HG03103 (cell line): ENCODE measurements at regions not wholly inside any gene's neighbourhood (a gene's known extent, or its start where the extent isn't known, plus 50 kb on each side); places are given as distances from the start of the nearest gene placed in this dataset.
"Not testable (repeated sequence)": the region's sequence is repeated elsewhere in the genome, so short reads cannot be mapped to it uniquely, and the experiment has no call there.

Experiments used
- ATAC-seq: cut with Tn5 transposase; IDR thresholded peaks from one replicate; pipeline ENCODE4 v1.9.1; 2021; ENCODE audit warnings: low read depth; ENCODE audit not compliant: unreplicated experiment

DNA sequence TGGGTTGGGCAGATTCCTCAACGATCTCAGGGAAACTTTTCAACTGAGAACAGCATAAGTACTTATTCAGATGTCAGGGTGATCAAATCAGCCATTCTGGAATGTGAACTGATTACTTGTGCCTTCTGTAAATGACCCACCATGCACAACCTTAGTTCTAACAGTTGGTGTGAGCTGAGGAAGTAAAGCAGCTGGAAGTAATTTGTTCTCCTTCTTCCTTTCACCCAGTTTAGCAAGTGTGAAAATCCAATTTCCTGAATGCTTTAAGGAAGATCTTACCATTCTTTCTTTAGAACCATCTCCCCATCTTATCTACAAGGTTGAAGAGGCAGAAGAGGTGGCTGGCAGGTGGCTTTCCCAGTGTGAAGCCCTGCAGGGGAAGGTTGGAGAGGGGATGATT, 781.6 kb downstream of the ETS1 start:
- no peak for ATAC-seq

DNA sequence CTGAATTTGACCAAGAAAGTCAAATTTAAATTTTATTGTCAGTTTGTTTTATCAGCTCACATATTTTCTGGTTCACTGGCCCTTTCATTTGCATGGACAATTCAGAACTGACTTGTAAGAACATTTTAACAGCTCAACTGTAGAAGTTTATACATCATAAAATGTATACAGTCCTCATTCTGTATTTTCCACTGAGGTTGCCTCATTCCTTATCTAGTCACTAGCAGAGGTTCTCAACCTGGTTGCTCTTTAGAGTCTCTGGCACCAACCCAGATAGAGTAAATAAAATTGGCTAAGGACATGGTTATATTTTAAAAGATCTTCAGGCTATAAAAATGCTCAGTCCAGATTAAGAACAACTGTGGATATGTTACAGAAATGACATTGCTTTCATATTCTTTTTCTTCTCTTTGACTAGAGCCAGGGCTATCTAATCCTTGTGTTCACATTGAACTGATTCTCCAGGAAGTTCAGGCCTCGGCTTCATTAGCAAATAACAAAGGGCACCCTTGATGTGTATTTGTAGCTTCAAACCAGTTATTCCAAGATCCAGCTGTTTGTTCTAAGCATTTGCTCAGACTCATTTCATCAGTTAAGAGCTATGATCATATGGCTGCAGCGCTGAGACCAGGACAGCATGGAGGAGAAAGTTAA, 782.5 kb downstream of the ETS1 start:
- no peak for ATAC-seq

DNA sequence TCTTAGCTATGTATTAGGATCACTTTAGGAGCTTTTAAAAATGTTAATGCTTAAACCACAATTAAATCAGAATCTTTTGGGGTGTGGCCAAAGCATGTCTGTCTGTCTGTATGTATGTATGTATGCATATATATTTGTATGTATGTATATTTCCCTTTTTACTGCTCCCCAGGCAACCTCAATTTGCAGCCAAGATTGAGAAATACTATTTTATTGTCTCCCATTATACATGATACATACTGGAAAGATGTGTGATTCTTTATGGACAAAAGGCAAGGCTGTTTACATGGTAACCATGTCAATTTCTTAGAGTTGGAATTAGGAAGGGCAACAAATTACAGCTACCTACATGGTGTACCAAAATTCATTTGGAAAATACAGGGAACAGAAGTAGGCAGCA, 783.6 kb downstream of the ETS1 start:
- no peak for ATAC-seq

DNA sequence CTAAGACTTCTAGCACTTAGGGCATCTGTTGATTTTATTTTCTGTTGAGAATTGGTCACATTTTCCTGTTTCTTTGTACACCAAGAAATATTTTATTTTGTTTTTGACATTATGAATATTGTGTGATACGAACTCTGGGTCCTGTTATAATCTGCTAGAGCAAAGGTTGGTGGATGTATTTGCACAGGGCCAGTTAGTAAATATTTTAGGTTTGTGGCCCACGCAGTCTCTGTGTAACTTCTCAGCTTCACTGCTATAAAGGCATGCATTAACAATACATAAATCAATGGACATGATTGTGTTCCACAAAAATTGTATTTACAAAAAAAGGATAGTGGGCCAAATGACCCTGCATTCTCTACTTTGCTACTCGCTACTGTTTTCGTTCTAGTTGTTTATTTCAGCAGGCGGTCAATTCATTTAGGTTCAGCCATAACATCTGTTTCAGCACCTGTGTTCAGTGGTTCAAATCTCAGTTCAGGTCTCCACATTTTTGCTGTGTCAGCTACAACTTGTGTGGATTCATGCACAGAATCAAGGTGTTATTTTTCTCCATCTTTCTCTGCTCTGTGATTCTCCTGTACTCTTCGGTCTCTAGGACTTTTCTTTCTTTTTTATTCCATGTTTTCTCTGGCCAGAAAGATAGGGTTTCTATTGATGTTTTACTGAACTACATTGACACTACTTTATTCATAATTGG, 786.2 kb downstream of the ETS1 start:
- no peak for ATAC-seq

DNA sequence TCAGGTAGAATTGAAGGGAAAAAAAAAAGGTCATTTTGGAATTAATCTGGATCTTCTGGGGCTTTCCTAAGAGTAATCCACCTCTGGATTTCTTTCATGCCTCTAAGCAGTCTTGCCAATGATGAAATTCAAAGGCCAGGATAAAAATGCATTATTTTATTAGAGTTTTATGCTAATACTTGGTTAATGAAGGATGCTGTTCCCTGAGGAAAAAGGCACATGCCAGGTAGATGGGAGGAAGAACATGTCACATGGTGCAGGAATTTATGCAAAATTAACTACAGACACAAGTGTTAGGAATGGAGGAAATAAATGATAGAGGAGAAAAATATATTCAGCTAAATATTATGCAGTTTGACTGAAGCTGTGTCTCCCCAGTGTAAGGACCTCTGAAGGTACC, 792.0 kb downstream of the ETS1 start:
- ATAC-seq = no peak

DNA sequence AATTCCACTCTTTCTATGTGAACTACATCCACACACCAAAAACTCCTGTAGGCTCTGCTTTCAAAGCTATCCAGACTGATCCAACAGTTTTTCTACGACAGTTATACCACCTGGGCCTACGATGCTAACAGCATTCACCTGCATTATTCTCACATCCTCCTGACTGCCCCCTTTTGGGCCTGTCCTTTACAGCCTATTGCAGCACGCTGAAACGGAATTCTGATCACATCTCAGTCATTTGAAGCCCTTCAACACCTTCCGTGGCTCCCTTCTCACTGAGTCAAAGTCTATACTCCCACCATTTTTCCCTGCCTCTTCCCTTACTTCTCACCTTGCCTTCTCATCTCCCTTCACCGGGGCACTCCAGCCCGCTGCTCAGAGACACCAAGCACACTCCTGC, 791.3 kb upstream of the KIRREL3 start:
- ATAC-seq = no peak

DNA sequence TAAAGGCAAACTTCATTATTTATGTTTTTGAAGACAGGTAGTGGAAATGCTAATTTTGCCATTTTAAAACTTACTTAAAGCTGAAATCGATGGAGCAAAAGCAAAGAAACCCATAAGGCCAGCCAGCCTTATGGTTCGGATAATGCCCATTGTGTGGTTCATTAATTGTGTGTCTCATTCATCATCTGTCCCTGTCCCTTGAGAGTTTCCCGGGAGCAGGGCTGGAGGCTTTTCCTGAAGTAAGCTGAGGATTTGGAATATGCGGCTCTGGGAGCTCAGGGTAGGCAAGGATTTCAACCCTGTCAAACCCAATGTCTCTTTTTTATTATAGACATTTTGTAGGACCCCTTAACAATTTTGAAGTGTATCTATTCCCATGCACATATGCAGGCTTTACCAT, 790.0 kb upstream of the KIRREL3 start:
- no peak for ATAC-seq

DNA sequence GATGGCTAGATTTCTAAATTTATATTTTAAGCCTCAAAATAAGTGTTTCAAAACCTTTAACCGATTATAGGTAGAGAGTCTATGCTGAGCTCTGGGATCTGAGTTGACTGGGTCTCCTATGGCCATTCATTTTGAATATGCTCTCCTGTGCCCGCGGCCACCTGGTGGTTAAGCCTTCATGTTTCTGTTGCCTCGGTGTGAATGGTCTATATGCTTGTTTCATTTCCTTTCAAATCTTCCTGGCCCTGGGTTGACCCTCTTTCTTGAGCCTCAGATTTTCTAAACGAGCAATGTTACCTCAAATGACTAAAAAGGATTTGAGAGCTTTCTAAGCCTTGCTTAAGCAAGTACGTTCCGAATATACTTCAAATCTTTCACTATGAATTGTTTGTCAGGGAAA, 789.4 kb upstream of the KIRREL3 start:
- peak; percentile 62 for ATAC-seq

DNA sequence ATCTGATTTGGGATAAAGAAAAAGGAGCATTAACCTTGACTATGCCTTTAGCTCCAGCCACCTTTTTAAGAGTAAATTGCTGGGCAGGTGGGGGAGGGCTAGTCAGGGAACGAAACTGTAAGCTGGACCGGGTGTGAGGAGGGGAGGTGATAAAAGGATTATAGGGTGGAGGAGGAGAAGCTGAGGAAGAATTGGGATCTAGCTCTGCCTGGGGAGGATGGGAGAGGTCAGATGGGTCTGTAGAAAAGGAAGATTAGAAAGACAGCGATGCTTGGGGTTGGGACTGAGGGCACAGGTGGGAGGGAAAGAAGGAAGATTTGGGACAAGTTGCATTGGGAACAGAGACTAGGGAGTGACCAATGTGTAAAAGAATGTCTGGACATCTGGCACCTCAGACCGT, 772.4 kb upstream of the KIRREL3 start:
- not testable (repeated sequence) for ATAC-seq

DNA sequence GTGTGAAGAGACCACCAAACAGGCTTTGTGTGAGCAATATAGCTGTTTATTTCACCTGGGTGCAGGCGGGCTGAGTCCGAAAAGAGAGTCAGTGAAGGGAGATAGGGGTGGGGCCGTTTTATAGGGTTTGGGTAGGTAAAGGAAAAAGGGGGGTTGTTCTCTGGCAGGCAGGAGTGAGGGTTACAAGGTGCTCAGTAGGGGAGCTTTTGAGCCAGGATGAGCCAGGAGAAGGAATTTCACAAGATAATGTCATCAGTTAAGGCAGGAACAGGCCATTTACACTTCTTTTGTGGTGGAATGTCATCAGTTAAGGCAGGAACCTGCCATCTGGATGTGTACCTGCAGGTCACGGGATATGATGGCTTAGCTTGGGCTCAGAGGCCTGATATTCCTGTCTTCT, 768.4 kb upstream of the KIRREL3 start:
- not testable (repeated sequence) for ATAC-seq

DNA sequence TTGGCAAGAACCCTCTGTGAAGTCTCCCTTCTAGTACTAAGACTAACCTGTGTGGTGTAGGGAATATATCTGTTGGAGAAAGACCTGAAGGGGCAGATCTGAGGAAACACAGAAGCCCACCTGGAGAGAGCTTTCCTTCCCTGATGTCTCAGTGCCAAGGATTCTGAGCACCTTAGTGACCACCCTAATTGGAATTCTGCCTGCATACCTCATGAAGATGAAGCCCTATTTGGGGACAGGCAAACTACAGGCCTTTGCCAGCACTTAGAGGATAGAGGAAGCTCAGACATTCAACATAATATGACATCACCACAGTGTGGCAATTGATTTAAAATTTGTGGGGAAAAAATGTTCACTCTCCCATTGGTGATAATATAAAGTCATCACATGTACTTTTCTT, 766.2 kb upstream of the KIRREL3 start:
- ATAC-seq = no peak

DNA sequence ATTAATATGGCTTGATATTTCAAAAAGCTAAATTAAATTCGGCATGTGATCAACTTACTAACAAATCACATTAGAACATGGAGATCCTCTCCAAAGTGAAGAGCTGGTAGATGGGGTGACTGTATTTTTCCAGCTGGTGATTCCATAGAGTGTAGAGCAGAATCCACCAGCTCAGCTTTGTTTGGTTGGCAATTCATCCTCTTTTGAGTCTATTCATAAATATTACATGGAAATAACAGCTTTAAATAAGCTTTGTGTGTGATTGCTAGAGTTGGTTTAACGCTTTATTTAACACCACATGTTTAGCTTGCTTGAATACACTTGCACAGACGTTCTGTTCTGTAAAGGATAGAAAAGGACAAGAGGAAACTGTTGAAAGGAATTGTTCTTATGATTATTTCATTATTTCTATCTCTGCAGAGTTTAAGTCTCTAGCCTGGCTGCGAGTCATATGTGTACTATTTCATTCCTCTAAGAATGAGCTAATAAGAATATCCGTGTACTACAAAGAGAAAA, 738.3 kb upstream of the KIRREL3 start:
- no peak for ATAC-seq

DNA sequence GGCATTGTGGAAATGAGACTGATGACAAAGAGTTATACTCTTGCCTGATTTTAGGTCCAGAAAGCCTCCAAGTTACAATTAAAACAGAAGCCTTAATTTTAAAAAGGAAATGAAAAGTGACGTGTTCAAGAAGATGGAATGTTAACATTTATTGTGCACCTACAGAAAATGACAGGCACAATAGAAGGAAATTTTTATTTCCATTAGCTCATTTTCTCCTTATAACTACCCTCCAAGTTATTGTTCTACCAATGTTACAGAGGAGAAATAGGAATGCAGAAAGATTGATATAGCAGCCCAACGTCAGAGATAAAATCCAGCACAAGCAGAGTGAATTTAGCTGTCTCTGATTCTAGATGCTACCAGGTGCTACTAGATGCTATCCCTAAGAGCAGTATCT, 736.9 kb upstream of the KIRREL3 start:
- no peak for ATAC-seq

DNA sequence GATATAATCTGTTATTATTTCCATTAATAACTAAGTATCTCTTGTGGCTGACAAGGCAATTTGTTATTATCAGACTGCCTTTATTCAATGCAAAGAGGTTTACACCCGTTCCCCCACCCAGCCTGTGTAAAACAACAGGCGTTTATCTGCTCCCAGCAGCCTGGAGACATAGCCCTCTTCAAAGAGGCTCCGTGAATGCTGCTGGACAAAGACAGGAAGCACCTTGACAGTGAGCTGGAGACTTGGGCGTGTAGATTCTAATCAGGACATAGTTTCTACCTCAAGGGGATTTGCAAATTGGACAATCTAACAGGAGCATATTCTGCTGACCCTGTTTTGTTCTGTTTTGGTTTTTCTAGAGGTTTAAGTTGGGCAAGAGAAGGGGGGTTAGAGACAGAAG, 733.0 kb upstream of the KIRREL3 start:
- no peak for ATAC-seq

DNA sequence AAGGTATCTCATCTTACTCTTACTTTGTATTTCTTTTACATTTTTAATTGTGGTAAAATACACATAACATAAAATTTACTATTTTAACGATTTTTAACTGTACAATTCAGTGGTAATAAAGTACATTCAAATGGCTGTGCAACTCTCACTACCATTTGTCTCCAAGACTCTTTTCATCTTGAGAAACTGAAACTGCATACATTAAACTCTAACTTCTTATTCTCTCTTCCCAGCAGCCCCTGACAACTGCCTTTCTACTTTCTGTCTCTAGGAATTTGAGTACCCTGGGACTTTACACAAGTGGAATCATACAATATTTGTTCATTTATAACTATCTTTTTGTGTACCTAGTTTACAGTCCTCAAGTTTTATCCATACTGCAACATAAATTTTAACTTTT, 725.8 kb upstream of the KIRREL3 start:
- ATAC-seq = no peak

DNA sequence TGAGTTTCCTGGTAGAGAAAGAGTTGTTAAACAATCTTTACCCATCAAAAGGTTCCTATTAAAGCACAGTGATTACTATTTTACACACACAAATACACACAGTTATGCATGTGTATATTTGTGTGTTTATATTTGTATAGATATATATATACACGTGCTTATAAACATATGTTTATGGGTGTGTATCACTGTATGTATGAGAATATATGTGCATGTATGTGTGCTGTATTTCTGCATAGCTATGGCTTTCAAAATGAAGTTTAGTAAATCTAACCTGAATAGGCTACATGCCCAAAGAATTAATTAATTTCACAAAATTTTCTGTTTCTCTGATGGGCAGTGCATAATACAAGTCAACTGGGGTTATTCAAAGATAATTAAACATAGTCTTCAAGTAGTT, 723.1 kb upstream of the KIRREL3 start:
- no peak for ATAC-seq

DNA sequence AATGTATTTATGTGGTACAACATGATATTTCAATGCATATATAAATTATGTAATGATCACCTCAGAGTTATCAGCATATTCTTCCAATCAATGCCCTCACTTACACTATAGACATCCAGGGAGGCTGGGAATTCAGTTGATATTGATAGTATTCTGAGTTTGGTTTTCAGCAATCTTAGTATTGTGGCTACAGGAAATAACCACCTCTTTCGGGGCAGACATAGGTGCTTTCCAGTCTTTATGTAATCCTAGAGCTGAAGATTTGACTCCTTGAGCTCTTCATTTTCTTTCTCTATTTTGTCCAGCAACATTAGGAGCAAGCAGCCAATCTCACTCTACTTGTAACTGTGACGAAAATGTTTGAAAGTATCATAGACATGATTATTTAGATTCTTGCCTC, 712.7 kb upstream of the KIRREL3 start:
- ATAC-seq = no peak

DNA sequence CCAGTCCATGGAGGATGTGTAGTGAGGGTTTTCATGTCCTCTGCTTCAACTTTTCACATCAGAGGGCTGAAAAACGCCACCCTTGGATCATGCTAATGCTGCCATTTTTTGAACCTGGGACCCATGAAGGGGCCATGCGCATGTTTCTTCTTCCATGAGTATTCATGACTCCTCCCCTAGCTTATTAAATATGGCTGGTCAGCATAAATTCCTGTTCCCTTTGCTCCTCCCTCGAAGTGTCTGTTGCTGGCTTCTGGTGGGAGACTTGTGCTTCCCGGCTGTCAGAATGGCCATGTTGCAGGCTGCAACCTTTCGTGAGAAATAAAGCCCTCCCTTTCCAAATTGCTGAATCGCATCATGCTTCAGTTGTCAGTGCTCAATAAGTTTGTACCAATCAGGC, 711.2 kb upstream of the KIRREL3 start:
- ATAC-seq = no peak

DNA sequence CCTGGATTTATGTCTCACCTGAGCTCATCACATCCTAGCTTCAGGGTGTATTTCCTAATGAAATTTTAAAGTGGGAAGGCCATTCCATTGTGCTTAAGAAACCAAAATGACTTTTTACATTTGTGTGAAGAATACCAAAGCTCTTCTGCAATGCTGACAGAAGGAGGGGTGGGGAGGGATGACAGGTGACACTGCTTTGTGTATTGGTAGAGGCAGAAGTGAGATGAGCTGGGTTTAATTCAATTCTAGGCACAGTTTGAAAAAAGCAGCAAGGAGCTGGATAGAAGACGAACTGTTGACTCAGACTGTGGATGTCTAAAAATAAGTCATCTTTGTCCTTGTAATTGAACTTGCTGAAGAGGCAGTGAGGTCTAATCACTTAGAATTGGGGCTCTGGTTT, 710.3 kb upstream of the KIRREL3 start:
- no peak for ATAC-seq

DNA sequence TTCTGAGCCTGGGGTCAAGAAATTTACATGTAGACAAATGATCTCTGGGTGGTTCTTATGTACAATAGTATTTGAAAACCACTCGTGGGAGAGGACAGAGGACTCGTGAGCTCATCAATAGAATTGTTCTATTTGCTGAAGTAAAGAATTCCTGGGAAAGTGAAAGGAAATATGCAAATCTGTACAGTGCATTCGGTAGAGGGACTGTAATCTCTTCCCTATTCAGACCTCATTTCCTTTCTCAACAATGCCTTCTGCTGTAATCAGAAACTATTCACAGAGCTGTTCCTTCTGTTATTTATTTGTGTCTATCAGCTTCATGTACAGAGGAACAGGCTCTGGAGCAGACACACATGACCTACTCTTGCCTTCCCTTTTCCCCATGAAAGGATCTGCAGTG, 709.4 kb upstream of the KIRREL3 start:
- ATAC-seq = no peak

DNA sequence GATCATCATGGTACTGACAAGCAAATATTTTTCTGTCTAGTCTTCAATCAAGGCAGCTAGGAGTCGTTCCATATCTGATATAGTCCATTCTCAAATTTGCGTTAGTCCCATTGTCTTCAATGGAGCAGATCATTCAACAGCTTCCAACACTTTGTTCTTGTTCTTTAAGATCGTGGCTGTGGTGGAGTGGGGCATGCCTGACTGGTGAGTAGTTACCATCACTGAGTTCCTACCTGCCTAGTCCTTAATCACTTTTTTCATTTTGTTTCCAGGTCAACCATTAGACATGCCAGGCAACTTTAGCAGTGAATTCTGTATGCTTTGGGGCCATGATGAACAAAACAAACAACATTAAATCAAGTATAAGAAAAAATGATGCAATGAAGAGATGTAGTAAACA, 693.1 kb upstream of the KIRREL3 start:
- no peak for ATAC-seq

DNA sequence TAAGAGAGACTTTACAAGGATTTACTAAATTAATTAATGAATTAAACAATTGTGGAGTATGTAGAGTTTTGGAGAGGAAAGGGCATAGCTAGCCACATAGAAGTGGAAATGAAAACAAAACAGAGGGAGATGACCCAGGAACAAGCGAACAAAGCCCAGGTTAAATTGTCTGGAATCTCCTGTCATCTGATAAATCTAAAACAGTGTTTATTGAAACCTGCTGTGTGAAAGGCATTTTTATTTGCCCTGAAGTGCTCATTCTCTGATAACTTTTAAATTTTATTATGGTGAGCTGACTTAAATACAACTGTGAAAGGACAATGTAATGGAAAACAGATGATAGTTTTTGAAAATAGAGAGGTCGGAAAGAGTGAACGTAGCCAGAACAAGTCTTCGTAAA, 682.8 kb upstream of the KIRREL3 start:
- ATAC-seq = no peak
